HG03064 (cell line): ENCODE measurements at regions not wholly inside any gene's neighbourhood (a gene's known extent, or its start where the extent isn't known, plus 50 kb on each side); places are given as distances from the start of the nearest gene placed in this dataset.

Source experiments
- ATAC-seq: cut with Tn5 transposase; IDR thresholded peaks from one replicate; pipeline ENCODE4 v1.9.1; 2021; ENCODE audit warnings: low read depth; ENCODE audit not compliant: unreplicated experiment

DNA sequence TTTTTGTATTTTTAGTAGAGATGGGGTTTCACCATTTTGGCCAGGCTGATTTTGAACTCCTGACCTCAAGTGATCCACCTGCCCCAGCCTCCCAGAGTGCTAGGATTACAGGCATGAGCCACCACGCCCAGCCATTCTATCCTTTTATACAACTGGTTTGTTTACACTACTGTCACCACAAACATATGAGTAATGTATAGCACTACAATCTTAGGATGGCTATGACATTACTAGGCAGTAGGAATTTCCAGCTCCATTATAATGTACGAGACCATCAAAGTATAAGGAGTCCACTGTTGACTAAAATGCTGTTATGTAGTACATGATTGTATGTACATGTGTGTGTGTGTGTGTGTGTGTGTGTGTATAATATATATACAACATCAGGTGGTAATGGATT lies 1126.1 kb upstream of the LRRN3 start:
- no peak for ATAC-seq

- no peak for ATAC-seq
These were observed 1123.5 kb upstream of the LRRN3 start for GRCh38 chr7:109967406-109967805.

DNA sequence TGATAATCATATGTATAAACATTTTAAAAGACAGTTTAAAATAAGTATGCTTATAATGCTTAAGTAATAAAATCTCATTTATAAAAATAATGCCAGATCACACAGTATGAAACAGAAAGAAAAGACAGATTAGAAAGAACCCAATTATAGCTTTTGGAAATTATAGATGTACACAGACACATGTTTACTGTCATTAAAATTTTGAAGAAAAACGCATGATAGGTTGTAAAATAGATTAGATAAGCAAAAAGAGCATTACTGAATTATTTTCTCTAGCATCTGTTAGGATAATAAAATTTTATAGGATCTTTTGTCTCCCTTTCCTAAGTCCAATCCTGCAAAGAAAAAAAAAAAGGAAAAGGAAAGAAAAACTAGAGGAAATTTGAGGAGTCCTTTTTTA lies 1107.3 kb upstream of the LRRN3 start:
- no peak for ATAC-seq

DNA sequence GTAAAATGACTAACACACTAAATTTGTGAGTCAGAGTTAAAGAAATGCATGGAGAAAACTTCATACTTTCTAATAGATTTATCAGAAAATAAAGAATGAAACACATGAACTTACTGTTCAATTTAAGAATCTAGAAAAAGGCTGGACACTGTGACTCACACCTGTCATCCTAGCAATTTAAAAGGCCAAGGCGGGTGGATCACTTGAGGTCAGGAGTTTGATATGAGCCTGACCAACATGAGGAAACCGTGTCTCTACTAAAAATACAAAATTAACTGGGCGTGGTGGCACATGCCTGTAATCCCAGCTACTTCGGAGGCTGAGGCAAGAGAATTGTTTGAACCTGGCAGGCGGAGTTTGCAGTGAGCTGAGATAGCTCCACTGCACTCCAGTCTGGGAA lies 1106.2 kb upstream of the LRRN3 start:
- no peak for ATAC-seq

DNA sequence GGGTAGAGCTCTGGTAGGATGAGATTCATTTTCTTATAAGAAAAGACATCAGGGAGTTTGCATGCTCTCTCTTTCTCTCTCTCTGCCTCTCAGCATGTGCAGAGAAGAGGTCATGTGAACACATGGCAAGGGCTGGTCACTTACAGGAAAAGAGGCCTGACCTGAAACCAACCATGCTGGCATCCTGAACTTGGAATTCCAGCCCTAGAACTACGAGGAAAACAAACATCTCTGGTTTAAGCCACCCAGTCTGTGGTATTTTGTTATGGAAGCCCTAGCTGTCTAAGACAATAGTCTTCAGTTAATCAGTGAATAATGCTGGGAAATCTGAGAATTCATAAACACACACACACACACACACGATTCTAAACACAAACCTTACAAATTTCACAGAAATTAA lies 1104.2 kb upstream of the LRRN3 start:
- no peak for ATAC-seq

DNA sequence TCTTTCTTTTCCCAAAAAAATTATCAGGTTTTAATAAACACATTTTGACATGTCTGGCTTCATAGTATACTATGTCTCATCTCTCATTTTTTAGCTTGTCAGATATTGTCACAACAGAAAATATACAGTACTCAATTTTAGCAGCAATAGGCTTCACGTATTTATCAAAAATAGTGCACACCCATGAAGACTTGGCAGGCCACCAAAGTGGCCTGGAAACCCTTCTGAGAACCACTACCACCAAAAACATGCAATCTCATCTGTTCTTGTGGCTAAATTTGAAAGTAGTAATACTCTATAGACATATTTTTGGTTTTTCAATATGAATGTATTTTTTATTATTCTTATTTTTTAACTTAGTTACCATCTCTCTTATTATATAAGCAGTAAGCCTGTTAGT lies 1094.5 kb upstream of the LRRN3 start:
- no peak for ATAC-seq

- no peak for ATAC-seq
These were observed 1094.0 kb upstream of the LRRN3 start for GRCh38 chr7:109996927-109997326.

GRCh38 chr7:109997837-109998236 lies 1093.1 kb upstream of the LRRN3 start:
- ATAC-seq, result no peak

- ATAC-seq, result no peak
These were observed 1089.5 kb upstream of the LRRN3 start for GRCh38 chr7:110001254-110001938.

- no peak for ATAC-seq
These were observed 1087.1 kb upstream of the LRRN3 start for GRCh38 chr7:110003827-110004226.

DNA sequence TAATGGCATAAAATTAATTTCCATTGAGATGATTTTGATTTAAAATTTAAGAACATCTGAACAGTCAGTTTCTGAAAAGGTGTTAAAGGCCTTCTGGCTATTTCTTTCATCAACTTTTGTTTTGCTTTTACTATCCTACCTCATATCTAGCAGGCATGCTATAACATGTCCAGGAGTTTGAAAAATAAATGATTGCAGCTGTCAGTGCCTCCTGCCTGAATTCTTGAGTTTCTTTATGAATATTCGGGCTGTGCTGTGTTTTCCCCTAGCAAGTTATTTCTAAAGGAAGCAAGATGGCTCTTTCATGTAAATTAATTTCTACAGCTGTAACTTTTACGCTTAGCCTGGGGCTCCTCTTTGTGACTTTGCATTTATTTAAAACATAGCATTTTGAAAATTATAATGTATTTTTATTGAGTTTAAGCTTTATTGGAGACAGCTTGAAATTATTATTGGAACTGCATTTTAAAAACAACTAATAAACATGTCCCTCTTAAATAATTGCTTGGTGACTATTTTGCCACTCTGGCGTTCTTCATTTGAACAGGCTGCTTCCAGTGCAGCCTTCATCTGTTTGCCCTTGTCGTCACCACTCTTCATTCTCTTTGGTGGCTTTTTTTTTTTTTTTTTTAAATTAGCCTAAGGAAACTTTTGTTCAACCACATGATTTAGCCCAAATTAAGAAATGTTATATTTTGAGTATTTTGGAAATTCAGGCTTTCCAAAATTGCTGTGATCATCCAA lies 1083.4 kb upstream of the LRRN3 start:
- no peak for ATAC-seq

DNA sequence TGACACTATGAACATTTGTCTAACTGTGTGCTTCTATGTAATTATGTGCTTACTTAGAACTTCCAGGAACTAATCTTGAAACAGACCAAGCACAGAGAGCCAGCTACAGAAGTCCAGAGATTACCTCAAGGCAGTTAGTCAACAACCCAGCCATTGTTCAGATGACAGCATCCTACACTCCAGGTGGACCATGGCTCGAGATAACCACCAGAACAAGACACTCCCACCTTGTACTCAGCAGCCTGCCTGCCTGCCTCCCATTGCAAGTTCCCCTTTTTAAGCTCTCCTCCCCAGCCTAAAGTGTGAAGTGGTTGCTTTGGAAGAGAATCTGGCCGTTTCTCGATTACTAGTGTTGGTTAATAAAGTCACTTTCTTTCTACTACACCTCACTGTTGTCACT lies 1080.6 kb upstream of the LRRN3 start:
- no peak for ATAC-seq

- ATAC-seq, result no peak
These were observed 1073.5 kb upstream of the LRRN3 start for GRCh38 chr7:110017405-110017804.

GRCh38 chr7:110027385-110027784 lies 1063.5 kb upstream of the LRRN3 start:
- no peak for ATAC-seq

DNA sequence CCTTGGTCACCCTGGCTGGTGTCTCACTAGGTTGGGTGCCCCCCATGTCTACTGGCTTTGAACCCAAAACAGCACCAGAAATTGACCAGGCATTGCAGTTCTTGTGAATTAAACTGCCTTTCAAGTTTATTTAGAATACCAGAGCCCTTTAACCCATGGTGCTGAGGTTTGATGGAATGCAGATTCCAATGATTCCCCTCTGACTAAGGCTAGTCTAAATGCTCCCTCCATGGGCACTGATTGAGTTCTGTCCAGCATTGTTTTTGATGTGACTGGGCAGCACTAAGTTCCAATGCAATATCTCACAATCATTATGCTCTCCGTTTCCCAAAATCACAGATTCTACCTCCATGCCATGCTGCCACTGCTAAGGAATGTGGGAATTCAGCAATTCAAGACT lies 1047.4 kb upstream of the LRRN3 start:
- ATAC-seq, result no peak

GRCh38 chr7:110050785-110051184 lies 1040.1 kb upstream of the LRRN3 start:
- no peak for ATAC-seq

DNA sequence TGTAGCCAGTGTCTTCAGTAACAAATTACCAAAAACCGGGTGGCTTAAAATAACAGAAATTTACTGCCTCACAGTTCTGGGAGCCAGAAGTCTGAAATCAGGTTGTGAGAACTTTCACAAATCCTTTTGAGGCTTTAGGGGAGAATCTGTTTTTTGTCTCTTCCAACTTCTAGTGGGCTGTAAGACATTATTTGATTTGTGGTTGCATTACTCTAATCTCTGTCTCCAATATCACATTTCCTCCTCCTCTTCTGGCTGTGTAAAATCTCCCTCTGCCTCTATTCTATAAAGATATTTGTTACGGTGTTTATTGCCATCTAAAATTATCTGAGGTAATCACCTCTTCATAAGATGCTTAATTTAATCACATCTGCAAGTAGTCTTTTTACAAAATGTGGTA lies 1039.6 kb upstream of the LRRN3 start:
- ATAC-seq, result no peak

GRCh38 chr7:110056331-110056730 lies 1034.6 kb upstream of the LRRN3 start:
- no peak for ATAC-seq

GRCh38 chr7:110058401-110058800 lies 1032.5 kb upstream of the LRRN3 start:
- no peak for ATAC-seq

- no peak for ATAC-seq
These were observed 1029.5 kb upstream of the LRRN3 start for GRCh38 chr7:110061387-110061786.

DNA sequence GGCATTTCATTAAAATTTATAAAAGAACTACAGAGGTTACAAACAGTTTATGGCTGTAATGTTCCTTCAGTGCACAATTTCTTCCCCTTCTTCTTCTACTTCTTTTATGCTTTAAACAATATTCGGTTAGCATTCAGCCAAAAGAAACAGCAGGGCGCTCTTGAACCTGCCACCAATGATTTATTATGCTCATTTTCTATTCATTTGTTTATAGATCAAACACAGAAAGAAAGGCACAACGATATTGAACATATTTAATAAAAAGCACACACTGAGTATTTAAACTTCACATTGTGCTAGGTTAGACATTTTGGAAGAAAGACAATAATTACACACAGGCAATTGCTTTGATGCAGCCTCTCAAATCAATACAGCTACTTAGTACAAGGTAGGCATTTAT lies 1025.8 kb upstream of the LRRN3 start:
- no peak for ATAC-seq

- no peak for ATAC-seq
These were observed 1024.1 kb upstream of the LRRN3 start for GRCh38 chr7:110066843-110067242.
